Hepatocyte (in vitro differentiated cells): ENCODE measurements at regions not wholly inside any gene's neighbourhood (a gene's known extent, or its start where the extent isn't known, plus 50 kb on each side); places are given as distances from the start of the nearest gene placed in this dataset.

Experiments
- DNase-seq: peaks from one replicate; pipeline ENCODE4 v3.0.0-alpha.2; 2016; ENCODE audit warnings: low spot score
- H2AFZ ChIP-seq: fragments of 200-600 bp; sonication (generic); 2 replicates; pipeline ENCODE4 v1.6.0; 2016; ENCODE audit warnings: antibody characterized with exemption, mild to moderate bottlenecking
- H3K27ac ChIP-seq: fragments of 200-600 bp; sonication (generic); 2 replicates; pipeline ENCODE4 v1.5.1; 2016; ENCODE audit warnings: mild to moderate bottlenecking
- H3K27me3 ChIP-seq: fragments of 200-600 bp; sonication (generic); 2 replicates; pipeline ENCODE4 v1.6.1; 2016
- H3K36me3 ChIP-seq: fragments of 200-600 bp; sonication (generic); replicated peaks from 2 replicates; pipeline ENCODE4 v1.5.1; 2016; ENCODE audit warnings: low read depth; ENCODE audit not compliant: insufficient read depth
- H3K4me1 ChIP-seq: fragments of 200-600 bp; sonication (generic); 2 replicates; pipeline ENCODE4 v1.5.1; 2016; ENCODE audit warnings: mild to moderate bottlenecking, moderate library complexity; ENCODE audit not compliant: insufficient read depth
- H3K4me2 ChIP-seq: fragments of 200-600 bp; sonication (generic); 2 replicates; pipeline ENCODE4 v1.6.0; 2016
- H3K4me3 ChIP-seq: fragments of 200-600 bp; sonication (generic); 2 replicates; pipeline ENCODE4 v1.5.1; 2016; ENCODE audit warnings: mild to moderate bottlenecking
- H3K79me2 ChIP-seq: fragments of 200-600 bp; sonication (generic); 2 replicates; pipeline ENCODE4 v1.6.0; 2017; ENCODE audit warnings: mild to moderate bottlenecking
- H3K9me2 ChIP-seq: fragments of 200-600 bp; sonication (generic); replicated peaks from 2 replicates; pipeline ENCODE4 v1.6.0; 2017; ENCODE audit warnings: mild to moderate bottlenecking; ENCODE audit not compliant: insufficient read depth
- H3K9me3 ChIP-seq: fragments of 200-600 bp; sonication (generic); 2 replicates; pipeline ENCODE4 v1.5.1; 2016; ENCODE audit warnings: low read depth, mild to moderate bottlenecking
- H4K20me1 ChIP-seq: fragments of 200-600 bp; sonication (generic); 2 replicates; pipeline ENCODE4 v1.6.0; 2016; ENCODE audit warnings: mild to moderate bottlenecking; ENCODE audit not compliant: insufficient read depth, poor library complexity, severe bottlenecking
- EZH2 ChIP-seq: fragments of 200-600 bp; sonication (generic); IDR thresholded peaks from 2 replicates; pipeline ENCODE4 v1.6.1; 2016; ENCODE audit warnings: antibody characterized with exemption, mild to moderate bottlenecking, borderline replicate concordance
- EZH2phosphoT487 ChIP-seq: fragments of 200-600 bp; sonication (generic); IDR thresholded peaks from one replicate; pipeline ENCODE4 v1.6.1; 2018; ENCODE audit warnings: antibody characterized with exemption, mild to moderate bottlenecking, low read depth, moderate library complexity; ENCODE audit not compliant: unreplicated experiment, severe bottlenecking
- WGBS: methylation state at CpG from one replicate; pipeline ENCODE4 v1.1.6; 2016; ENCODE audit warnings: low lambda C conversion rate; ENCODE audit errors: missing lambda C conversion rate; 5-methylcytosine and 5-hydroxymethylcytosine counted together
- TF ChIP-seq, protein P1 (sequence below): fragments of 200-600 bp; sonication (generic); IDR thresholded peaks from 2 replicates; pipeline ENCODE4 v1.5.1; 2016; ENCODE audit warnings: antibody characterized with exemption, mild to moderate bottlenecking; ENCODE audit not compliant: poor library complexity

- no peak for TF ChIP-seq EZH2
- TF ChIP-seq, protein P1, sequence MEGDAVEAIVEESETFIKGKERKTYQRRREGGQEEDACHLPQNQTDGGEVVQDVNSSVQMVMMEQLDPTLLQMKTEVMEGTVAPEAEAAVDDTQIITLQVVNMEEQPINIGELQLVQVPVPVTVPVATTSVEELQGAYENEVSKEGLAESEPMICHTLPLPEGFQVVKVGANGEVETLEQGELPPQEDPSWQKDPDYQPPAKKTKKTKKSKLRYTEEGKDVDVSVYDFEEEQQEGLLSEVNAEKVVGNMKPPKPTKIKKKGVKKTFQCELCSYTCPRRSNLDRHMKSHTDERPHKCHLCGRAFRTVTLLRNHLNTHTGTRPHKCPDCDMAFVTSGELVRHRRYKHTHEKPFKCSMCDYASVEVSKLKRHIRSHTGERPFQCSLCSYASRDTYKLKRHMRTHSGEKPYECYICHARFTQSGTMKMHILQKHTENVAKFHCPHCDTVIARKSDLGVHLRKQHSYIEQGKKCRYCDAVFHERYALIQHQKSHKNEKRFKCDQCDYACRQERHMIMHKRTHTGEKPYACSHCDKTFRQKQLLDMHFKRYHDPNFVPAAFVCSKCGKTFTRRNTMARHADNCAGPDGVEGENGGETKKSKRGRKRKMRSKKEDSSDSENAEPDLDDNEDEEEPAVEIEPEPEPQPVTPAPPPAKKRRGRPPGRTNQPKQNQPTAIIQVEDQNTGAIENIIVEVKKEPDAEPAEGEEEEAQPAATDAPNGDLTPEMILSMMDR, result no peak
- no peak for TF ChIP-seq EZH2phosphoT487
- no peaks in the 10 kb centered on the region for H3K9me3 ChIP-seq
- no peaks in the 10 kb centered on the region for H3K36me3 ChIP-seq
- H2AFZ ChIP-seq, result no peak overlapping the region
- no peak overlapping the region for H3K4me2 ChIP-seq
- no peaks in the 10 kb centered on the region for H3K79me2 ChIP-seq
- H3K27ac ChIP-seq, result no peak overlapping the region
- no peak overlapping the region for H3K4me3 ChIP-seq
- no peak for DNase-seq
- no peaks in the 10 kb centered on the region for H3K9me2 ChIP-seq
- peaks cover 14% of the 10 kb centered on the region for H3K4me1 ChIP-seq
- no peaks in the 10 kb centered on the region for H3K27me3 ChIP-seq
- H4K20me1 ChIP-seq, result no peaks in the 10 kb centered on the region
- 89% methylated on average over 4 of the region's 4 CpGs for WGBS
Observed at GRCh38 chr10:125536236-125536635, 146.7 kb downstream of the TEX36 start.

DNA sequence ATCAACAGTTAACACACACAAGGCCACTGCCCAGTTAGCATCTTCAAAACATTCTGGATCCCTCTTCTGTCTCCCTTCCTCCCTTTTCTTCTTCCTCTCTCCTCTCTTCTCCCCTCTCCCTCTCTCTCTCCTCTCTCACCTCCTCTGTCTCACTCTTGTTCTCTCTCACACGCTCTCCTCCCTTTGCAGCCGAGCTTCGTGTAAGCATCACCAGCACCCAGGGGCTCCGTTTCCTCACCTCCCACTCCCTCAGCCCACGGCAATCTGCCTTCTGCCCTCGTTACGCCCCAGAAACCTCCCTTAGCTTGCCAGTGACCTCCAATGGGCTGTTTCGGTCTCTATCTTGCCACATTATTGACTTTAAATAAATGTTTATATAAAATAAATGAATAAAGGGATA is 147.4 kb downstream of the TEX36 start:
- no peaks in the 10 kb centered on the region for H3K36me3 ChIP-seq
- TF ChIP-seq EZH2phosphoT487, result no peak
- TF ChIP-seq, protein P1, result no peak
- no peak for TF ChIP-seq EZH2
- H3K4me1 ChIP-seq, result peaks cover 14% of the 10 kb centered on the region
- 88% methylated on average over 8 of the region's 8 CpGs for WGBS
- no peaks in the 10 kb centered on the region for H4K20me1 ChIP-seq
- no peak overlapping the region for H3K4me2 ChIP-seq
- no peaks in the 10 kb centered on the region for H3K9me2 ChIP-seq
- no peak overlapping the region for H2AFZ ChIP-seq
- H3K9me3 ChIP-seq, result no peaks in the 10 kb centered on the region
- no peaks in the 10 kb centered on the region for H3K79me2 ChIP-seq
- no peak overlapping the region for H3K27ac ChIP-seq
- no peaks in the 10 kb centered on the region for H3K27me3 ChIP-seq
- no peak overlapping the region for H3K4me3 ChIP-seq
- no peak for DNase-seq

DNA sequence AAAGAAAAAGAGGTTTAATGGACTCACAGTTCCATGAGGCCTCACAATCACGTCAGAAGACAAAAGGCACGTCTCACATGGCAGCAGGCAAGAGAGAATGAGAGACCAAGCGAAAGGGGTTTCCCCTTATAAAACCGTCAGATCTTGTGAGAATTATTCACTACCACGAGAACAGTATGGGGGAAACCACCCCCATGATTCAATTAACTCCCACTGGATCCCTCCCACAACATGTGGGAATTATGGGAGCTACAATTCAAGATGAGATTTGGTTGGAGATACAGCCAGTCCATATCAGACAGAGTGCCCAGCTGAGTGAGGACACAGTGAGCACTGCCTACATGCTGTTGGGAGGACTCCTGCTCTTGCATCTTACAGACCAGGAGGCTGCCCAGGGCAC is 148.4 kb downstream of the TEX36 start:
- DNase-seq, result no peak
- Histone ChIP-seq H3K4me1 (peaks cover 12% of the 10 kb centered on the region), H3K4me2 (no peak overlapping the region), H3K27me3 (no peaks in the 10 kb centered on the region), H2AFZ (no peak overlapping the region), H3K27ac (no peak overlapping the region), H3K36me3 (no peaks in the 10 kb centered on the region), H3K4me3 (no peak overlapping the region), H3K79me2 (no peaks in the 10 kb centered on the region), H3K9me2 (no peaks in the 10 kb centered on the region), H3K9me3 (no peaks in the 10 kb centered on the region), H4K20me1 (no peaks in the 10 kb centered on the region)
- TF ChIP-seq EZH2, result no peak
- no peak for TF ChIP-seq EZH2phosphoT487
- TF ChIP-seq, protein P1, result no peak
- WGBS, result 81% methylated on average over 5 of the region's 5 CpGs

DNA sequence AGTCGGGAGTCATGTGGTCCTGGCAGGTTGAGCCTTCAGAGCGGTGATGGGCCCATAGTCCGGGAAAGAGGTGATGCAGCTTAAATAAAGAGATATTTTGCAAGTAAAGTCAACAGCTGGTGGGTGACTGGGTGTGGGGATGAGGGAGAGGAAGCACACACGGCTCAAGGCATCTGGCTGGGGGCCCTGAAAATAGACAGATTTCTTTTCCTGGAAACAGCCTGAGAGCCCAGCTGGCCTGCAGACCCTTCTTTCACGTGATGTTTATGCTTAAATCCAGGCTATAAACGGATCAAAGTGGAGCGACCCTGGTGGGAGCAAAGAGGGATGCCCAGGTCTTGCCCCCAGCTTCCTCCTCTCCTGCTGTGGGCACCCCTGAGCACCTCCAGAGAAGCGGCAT is 149.1 kb downstream of the TEX36 start:
- no peak for DNase-seq

More for the DNA sequence above, 149.1 kb downstream of the TEX36 start:
- no peaks in the 10 kb centered on the region for H3K9me2 ChIP-seq
- H3K4me1 ChIP-seq, result peaks cover 8% of the 10 kb centered on the region
- H3K4me2 ChIP-seq, result no peak overlapping the region
- no peaks in the 10 kb centered on the region for H3K36me3 ChIP-seq
- H3K4me3 ChIP-seq, result no peak overlapping the region
- H4K20me1 ChIP-seq, result no peaks in the 10 kb centered on the region
- H3K79me2 ChIP-seq, result no peaks in the 10 kb centered on the region
- H3K27ac ChIP-seq, result no peak overlapping the region
- no peak for TF ChIP-seq EZH2phosphoT487
- TF ChIP-seq, protein P1, result no peak
- no peak for TF ChIP-seq EZH2
- H3K9me3 ChIP-seq, result no peaks in the 10 kb centered on the region
- no peak overlapping the region for H2AFZ ChIP-seq
- WGBS, result 68% methylated on average over 8 of the region's 8 CpGs
- H3K27me3 ChIP-seq, result no peaks in the 10 kb centered on the region
